Esophagus squamous epithelium (tissue), 5 donors: ENCODE measurements at regions not wholly inside any gene's neighbourhood (a gene's known extent, or its start where the extent isn't known, plus 50 kb on each side); places are given as distances from the start of the nearest gene placed in this dataset.

Experiments used
- DNase-seq: peaks from one replicate; lab custom pipeline; 2025; lab: John Stamatoyannopoulos, UW
- H3K27ac ChIP-seq, 4 donors: fragments of 200-600 bp; sonication (generic); one replicate each; pipeline ENCODE4 v1.5.1; 2016 to 2019; ENCODE audit warnings: mild to moderate bottlenecking in 1 of 4
- H3K27me3 ChIP-seq, 4 donors: fragments of 200-600 bp; sonication (generic); 1 replicate in 3 of 4; 2 replicates in 1 of 4; pipeline versions ENCODE4 v1.5.1 to v1.6.0; 2017 to 2021; ENCODE audit warnings: antibody characterized with exemption in 1 of 4
- H3K36me3 ChIP-seq, 3 donors: fragments of 200-600 bp; sonication (generic); one replicate each; pipeline ENCODE4 v1.5.1; 2016 to 2019
- H3K4me1 ChIP-seq, 3 donors: fragments of 200-600 bp; sonication (generic); one replicate each; pipeline ENCODE4 v1.5.1; 2017 to 2019
- H3K4me3 ChIP-seq, 4 donors: fragments of 200-600 bp; sonication (generic); 1 replicate in 3 of 4; 2 replicates in 1 of 4; pipeline ENCODE4 v1.5.1; 2016 to 2019; ENCODE audit warnings: mild to moderate bottlenecking in 2 of 4, moderate library complexity in 1 of 4
- H3K9me3 ChIP-seq, 3 donors: fragments of 200-600 bp; sonication (generic); one replicate each; pipeline ENCODE4 v1.5.1; 2016 to 2019
- CTCF ChIP-seq, 6 experiments: fragments of 450-650 bp in 4 of 6; fragments of 200-600 bp in 2 of 6; sonication (generic) in 2 of 6; IDR thresholded peaks; one replicate each; pipeline ENCODE4 v1.5.1; 2016 to 2019; ENCODE audit warnings: antibody characterized with exemption in 6 of 6, mild to moderate bottlenecking in 4 of 6, moderate library complexity in 4 of 6
- POLR2A ChIP-seq, 4 donors: fragments of 450-650 bp; IDR thresholded peaks; one replicate each; pipeline ENCODE4 v1.6.1; 2017; ENCODE audit warnings: antibody characterized with exemption in 4 of 4, mild to moderate bottlenecking in 4 of 4, moderate library complexity in 3 of 4
- WGBS, 2 donors: methylation state at CpG; one replicate each; pipeline ENCODE4 v1.1.5; 2018; 5-methylcytosine and 5-hydroxymethylcytosine counted together
- intact Hi-C: fragments of 100-400 bp; cut with DNase I; formaldehyde crosslinking; loops from one replicate; pipeline ENCODE4 v1.15.0; 2022
- donor health status: DM: yes; HTN: yes; CAD: no.

- H3K36me3 ChIP-seq, result no peaks in the 10 kb centered on the region
- H3K4me3 ChIP-seq, result no peak overlapping the region
- DNase-seq, result no peak
- intact Hi-C loops, result no loop called here
- peak overlapping the region in 1 of 4 donors; percentile 31 for H3K27ac ChIP-seq
- no peaks in the 10 kb centered on the region for H3K27me3 ChIP-seq
- TF ChIP-seq POLR2A (IDR thresholded peaks at IDR 0.05) (no peak), CTCF (IDR thresholded peaks at IDR 0.05) (no peak)
- no peaks in the 10 kb centered on the region for H3K9me3 ChIP-seq
- 67 to 70% methylated on average over 1 of the region's 1 CpG for WGBS, 2 donors
- H3K4me1 ChIP-seq, result peaks cover 6 to 32% (median 12%) of the 10 kb centered on the region in 3 donors
Measured at GRCh38 chr15:66957431-66957720, 108.0 kb upstream of the SMAD3 start.

- Histone ChIP-seq H3K4me3 (no peak overlapping the region), H3K27ac (no peak overlapping the region), H3K36me3 (no peaks in the 10 kb centered on the region), H3K4me1 (peaks cover 11 to 25% (median 12%) of the 10 kb centered on the region in 3 donors), H3K27me3 (no peaks in the 10 kb centered on the region), H3K9me3 (no peaks in the 10 kb centered on the region)
- intact Hi-C loops, result no loop called here
- 83 to 95% methylated on average over 4 to 7 of the region's 10 CpGs for WGBS, 2 donors
- no peak for DNase-seq
- TF ChIP-seq POLR2A (IDR thresholded peaks at IDR 0.05) (no peak), CTCF (IDR thresholded peaks at IDR 0.05) (no peak)
Measured at GRCh38 chr15:66959066-66959465, 106.3 kb upstream of the SMAD3 start.

GRCh38 chr15:66959875-66960274 lies 105.5 kb upstream of the SMAD3 start:
- H3K27ac ChIP-seq, result no peak overlapping the region
- peaks cover 12 to 25% (median 12%) of the 10 kb centered on the region in 3 donors for H3K4me1 ChIP-seq
- TF ChIP-seq POLR2A (IDR thresholded peaks at IDR 0.05), result no peak
- TF ChIP-seq CTCF (IDR thresholded peaks at IDR 0.05), result no peak
- 72 to 74% methylated on average over 2 to 3 of the region's 3 CpGs for WGBS, 2 donors
- H3K36me3 ChIP-seq, result no peaks in the 10 kb centered on the region
- DNase-seq, result no peak
- H3K9me3 ChIP-seq, result no peaks in the 10 kb centered on the region
- H3K4me3 ChIP-seq, result no peak overlapping the region
- intact Hi-C loops, result no loop called here
- no peaks in the 10 kb centered on the region for H3K27me3 ChIP-seq

- no peak overlapping the region for H3K4me3 ChIP-seq
- peaks cover 12 to 22% (median 12%) of the 10 kb centered on the region in 3 donors for H3K4me1 ChIP-seq
- H3K27ac ChIP-seq, result no peak overlapping the region
- TF ChIP-seq POLR2A (IDR thresholded peaks at IDR 0.05), result no peak
- DNase-seq, result no peak
- H3K36me3 ChIP-seq, result no peaks in the 10 kb centered on the region
- H3K27me3 ChIP-seq, result no peaks in the 10 kb centered on the region
- intact Hi-C loops, result no loop called here
- 85 to 90% methylated on average over 3 to 4 of the region's 4 CpGs for WGBS, 2 donors
- no peaks in the 10 kb centered on the region for H3K9me3 ChIP-seq
Measured at GRCh38 chr15:66960519-66960918, 104.9 kb upstream of the SMAD3 start.

GRCh38 chr15:66961407-66961884 lies 104.0 kb upstream of the SMAD3 start:
- H3K27me3 ChIP-seq, result no peaks in the 10 kb centered on the region
- no peaks in the 10 kb centered on the region for H3K36me3 ChIP-seq
- no peaks in the 10 kb centered on the region for H3K9me3 ChIP-seq
- no peak for TF ChIP-seq CTCF (IDR thresholded peaks at IDR 0.05)
- TF ChIP-seq POLR2A (IDR thresholded peaks at IDR 0.05), result no peak
- H3K4me3 ChIP-seq, result no peak overlapping the region
- DNase-seq, result no peak
- WGBS, 2 donors, result 27 to 36% methylated on average over 5 of the region's 5 CpGs
- peaks cover 8 to 13% (median 10%) of the 10 kb centered on the region in 3 donors for H3K4me1 ChIP-seq
- H3K27ac ChIP-seq, result no peak overlapping the region
- intact Hi-C loops, result no loop called here

GRCh38 chr15:66961901-66962300 lies 103.5 kb upstream of the SMAD3 start:
- no peak overlapping the region for H3K4me3 ChIP-seq
- 69 to 90% methylated on average over 5 to 6 of the region's 10 CpGs for WGBS, 2 donors
- no peak for TF ChIP-seq POLR2A (IDR thresholded peaks at IDR 0.05)
- no peak for TF ChIP-seq CTCF (IDR thresholded peaks at IDR 0.05)
- H3K9me3 ChIP-seq, result no peaks in the 10 kb centered on the region
- intact Hi-C loops, result no loop called here
- no peaks in the 10 kb centered on the region for H3K36me3 ChIP-seq
- H3K4me1 ChIP-seq, result peaks cover 4 to 9% (median 8%) of the 10 kb centered on the region in 3 donors
- no peak for DNase-seq
- no peak overlapping the region for H3K27ac ChIP-seq
- H3K27me3 ChIP-seq, result no peaks in the 10 kb centered on the region
